IPS DF 4.7 (cell line): ENCODE measurements at regions not wholly inside any gene's neighbourhood (a gene's known extent, or its start where the extent isn't known, plus 50 kb on each side); places are given as distances from the start of the nearest gene placed in this dataset.

Experiments
- DNase-seq: peaks from one replicate; pipeline ENCODE4 v3.0.0-alpha.2; 2013; ENCODE audit warnings: low spot score; ENCODE audit errors: extremely low read depth

- DNase-seq = no peak
Measured at GRCh38 chr18:7480879-7481278, 86.2 kb upstream of the PTPRM start.

- no peak for DNase-seq
Measured at GRCh38 chr18:7482342-7482741, 84.8 kb upstream of the PTPRM start.

GRCh38 chr18:7485616-7486015 lies 81.5 kb upstream of the PTPRM start:
- no peak for DNase-seq

- no peak for DNase-seq
Measured at GRCh38 chr18:7488571-7488970, 78.5 kb upstream of the PTPRM start.

GRCh38 chr18:7490104-7490503 lies 77.0 kb upstream of the PTPRM start:
- no peak for DNase-seq

- no peak for DNase-seq
Measured at GRCh38 chr18:7492385-7492784, 74.7 kb upstream of the PTPRM start.

- no peak for DNase-seq
Measured at GRCh38 chr18:7497081-7497480, 70.0 kb upstream of the PTPRM start.

- no peak for DNase-seq
Measured at GRCh38 chr18:7511106-7511505, 56.0 kb upstream of the PTPRM start.

GRCh38 chr18:7512348-7512747 lies 54.8 kb upstream of the PTPRM start:
- DNase-seq = no peak

GRCh38 chr18:7512990-7513389 lies 54.1 kb upstream of the PTPRM start:
- no peak for DNase-seq

- no peak for DNase-seq
Measured at GRCh38 chr18:7514796-7515440, 52.2 kb upstream of the PTPRM start.

- DNase-seq = no peak
Measured at GRCh38 chr18:7516266-7517117, 50.6 kb upstream of the PTPRM start.
